Spleen (tissue), 7 donors: ENCODE measurements at regions not wholly inside any gene's neighbourhood (a gene's known extent, or its start where the extent isn't known, plus 50 kb on each side); places are given as distances from the start of the nearest gene placed in this dataset.

Experiments
- POLR2A ChIP-seq, 3 donors: fragments of 450-650 bp; IDR thresholded peaks; one replicate each; pipeline ENCODE4 v1.5.1; 2017; ENCODE audit warnings: antibody characterized with exemption in 3 of 3, mild to moderate bottlenecking in 1 of 3
- POLR2AphosphoS5 ChIP-seq, 3 donors: sonication (generic); formaldehyde crosslinking; IDR thresholded peaks; one replicate each; pipeline ENCODE4 v1.5.1; 2017; ENCODE audit warnings: antibody characterized with exemption in 3 of 3
- TF ChIP-seq, protein P1 (sequence below), 11 experiments: fragments of 200-600 bp in 7 of 11; fragments of 450-650 bp in 4 of 11; sonication (generic) in 4 of 11; IDR thresholded peaks in 8 of 11; conservative IDR thresholded peaks in 3 of 11; 1 replicate in 7 of 11; 2 replicates in 4 of 11; pipeline versions ENCODE4 v1.4.0 to v1.8.0; 2016 to 2021; ENCODE audit warnings: antibody characterized with exemption in 11 of 11, inconsistent platforms in 4 of 11, mild to moderate bottlenecking in 1 of 11
- donor health status: DM: no; HTN: no; CAD: no; lungs with moderate emphysema.
- donor health status: DM: no; HTN: no; CAD: no.
- donor health status: DM: no; HTN: no; CAD: no.

DNA sequence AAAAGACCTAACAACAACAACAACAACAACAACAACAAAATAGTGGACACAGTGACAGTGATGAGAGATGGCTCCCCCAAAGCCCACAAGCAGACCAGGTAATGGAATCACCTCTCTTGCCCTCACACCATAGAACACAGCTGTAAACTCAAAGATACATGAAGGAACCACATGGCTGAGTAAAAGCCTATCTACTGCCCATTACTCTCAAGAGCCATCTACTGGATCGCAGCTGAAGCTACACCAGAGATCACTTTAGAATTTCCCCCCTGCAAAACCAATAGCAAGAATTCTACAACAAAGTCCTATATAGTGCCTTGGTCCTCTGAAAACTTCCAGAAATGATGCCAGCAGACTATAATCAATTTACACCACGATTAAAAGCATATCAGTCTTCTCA, 1537.6 kb upstream of the CDH9 start:
- TF ChIP-seq, protein P1, sequence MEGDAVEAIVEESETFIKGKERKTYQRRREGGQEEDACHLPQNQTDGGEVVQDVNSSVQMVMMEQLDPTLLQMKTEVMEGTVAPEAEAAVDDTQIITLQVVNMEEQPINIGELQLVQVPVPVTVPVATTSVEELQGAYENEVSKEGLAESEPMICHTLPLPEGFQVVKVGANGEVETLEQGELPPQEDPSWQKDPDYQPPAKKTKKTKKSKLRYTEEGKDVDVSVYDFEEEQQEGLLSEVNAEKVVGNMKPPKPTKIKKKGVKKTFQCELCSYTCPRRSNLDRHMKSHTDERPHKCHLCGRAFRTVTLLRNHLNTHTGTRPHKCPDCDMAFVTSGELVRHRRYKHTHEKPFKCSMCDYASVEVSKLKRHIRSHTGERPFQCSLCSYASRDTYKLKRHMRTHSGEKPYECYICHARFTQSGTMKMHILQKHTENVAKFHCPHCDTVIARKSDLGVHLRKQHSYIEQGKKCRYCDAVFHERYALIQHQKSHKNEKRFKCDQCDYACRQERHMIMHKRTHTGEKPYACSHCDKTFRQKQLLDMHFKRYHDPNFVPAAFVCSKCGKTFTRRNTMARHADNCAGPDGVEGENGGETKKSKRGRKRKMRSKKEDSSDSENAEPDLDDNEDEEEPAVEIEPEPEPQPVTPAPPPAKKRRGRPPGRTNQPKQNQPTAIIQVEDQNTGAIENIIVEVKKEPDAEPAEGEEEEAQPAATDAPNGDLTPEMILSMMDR (IDR thresholded peaks at IDR 0.05 in 8 of 11, conservative IDR thresholded peaks at IDR 0.05 in 3 of 11), result no peak
- TF ChIP-seq POLR2A (IDR thresholded peaks at IDR 0.05) (no peak), POLR2AphosphoS5 (IDR thresholded peaks at IDR 0.05) (no peak)
